T-helper 2 cell treated with Interferon-gamma antibody and Interleukin-4, amounts not matched to agents 5 μg/mL and 100 μg/mL, for 36 hours (primary cell): ENCODE measurements at regions not wholly inside any gene's neighbourhood (a gene's known extent, or its start where the extent isn't known, plus 50 kb on each side); places are given as distances from the start of the nearest gene placed in this dataset.
"Not testable (repeated sequence)": the region's sequence is repeated elsewhere in the genome, so short reads cannot be mapped to it uniquely, and the experiment has no call there.

ENCODE experiments used
- DNase-seq: peaks from one replicate; pipeline ENCODE4 v3.0.0; 2021; ENCODE audit warnings: low spot score
- H3K27ac Mint-ChIP-seq: one replicate; pipeline ENCODE4 v1.8.0; 2021; ENCODE audit warnings: mild to moderate bottlenecking, mixed read lengths
- H3K27me3 Mint-ChIP-seq: one replicate; pipeline ENCODE4 v1.8.0; 2021; ENCODE audit warnings: low read depth, mixed read lengths
- H3K36me3 Mint-ChIP-seq: one replicate; pipeline ENCODE4 v1.8.0; 2021; ENCODE audit warnings: low read depth, mixed read lengths
- H3K4me1 Mint-ChIP-seq: one replicate; pipeline ENCODE4 v1.8.0; 2021; ENCODE audit warnings: low read depth, mixed read lengths
- H3K4me3 Mint-ChIP-seq: one replicate; pipeline ENCODE4 v1.8.0; 2022; ENCODE audit warnings: mild to moderate bottlenecking, moderate library complexity, mixed read lengths
- H3K9me3 Mint-ChIP-seq: one replicate; pipeline ENCODE4 v1.8.0; 2021; ENCODE audit warnings: mixed read lengths

GRCh38 chr18:51559902-51560287 lies 362.4 kb upstream of the MEX3C start:
- no peaks in the 10 kb centered on the region for H3K36me3 Mint-ChIP-seq
- DNase-seq, result no peak
- H3K27me3 Mint-ChIP-seq, result no peaks in the 10 kb centered on the region
- H3K9me3 Mint-ChIP-seq, result no peaks in the 10 kb centered on the region
- no peak overlapping the region for H3K27ac Mint-ChIP-seq
- H3K4me3 Mint-ChIP-seq, result no peak overlapping the region
- H3K4me1 Mint-ChIP-seq, result no peaks in the 10 kb centered on the region

DNA sequence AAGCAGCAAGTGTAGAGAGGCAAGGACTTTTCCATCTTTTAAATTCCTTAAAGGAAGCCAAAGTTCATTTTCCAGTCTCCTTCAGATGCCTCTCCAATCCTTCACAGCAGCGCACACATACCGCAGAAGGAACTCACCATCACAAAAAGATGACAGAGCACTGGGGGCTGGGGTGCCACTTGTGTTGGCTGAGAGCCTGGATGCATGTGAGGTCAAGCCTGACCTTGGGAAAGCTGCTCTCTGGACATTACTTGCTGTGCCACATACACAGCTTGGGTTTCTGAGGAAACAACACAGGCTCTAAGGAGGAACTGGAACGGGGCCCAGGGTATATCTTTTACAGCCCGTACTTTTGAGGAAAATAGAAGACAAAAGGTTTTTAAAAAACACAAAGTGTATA lies 364.3 kb upstream of the MEX3C start:
- Mint-ChIP-seq H3K36me3 (no peaks in the 10 kb centered on the region), H3K4me3 (no peak overlapping the region), H3K27ac (no peak overlapping the region), H3K27me3 (no peaks in the 10 kb centered on the region), H3K4me1 (no peaks in the 10 kb centered on the region), H3K9me3 (no peaks in the 10 kb centered on the region)
- no peak for DNase-seq

DNA sequence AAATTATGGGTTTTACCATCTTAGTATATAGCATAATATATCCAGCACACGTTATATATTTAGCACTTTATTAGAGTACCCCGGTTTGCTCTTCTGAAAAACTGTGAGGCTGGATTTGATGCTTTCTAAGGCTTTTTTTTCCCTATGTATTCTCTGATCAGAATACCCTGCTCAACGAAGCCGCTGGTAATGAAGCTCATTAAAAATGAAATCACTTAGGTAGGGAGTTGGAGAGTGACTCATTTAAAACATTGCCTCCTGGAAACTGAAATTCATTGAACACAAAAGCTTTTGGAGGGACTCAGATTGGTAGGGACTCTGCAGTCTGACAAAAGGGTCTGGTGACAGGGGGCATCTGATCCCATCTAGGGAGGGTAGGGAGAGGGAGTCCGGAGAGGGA lies 365.4 kb upstream of the MEX3C start:
- no peak for DNase-seq
- Mint-ChIP-seq H3K4me1 (no peaks in the 10 kb centered on the region), H3K4me3 (no peak overlapping the region), H3K36me3 (no peaks in the 10 kb centered on the region), H3K9me3 (no peaks in the 10 kb centered on the region), H3K27me3 (no peaks in the 10 kb centered on the region), H3K27ac (no peak overlapping the region)

DNA sequence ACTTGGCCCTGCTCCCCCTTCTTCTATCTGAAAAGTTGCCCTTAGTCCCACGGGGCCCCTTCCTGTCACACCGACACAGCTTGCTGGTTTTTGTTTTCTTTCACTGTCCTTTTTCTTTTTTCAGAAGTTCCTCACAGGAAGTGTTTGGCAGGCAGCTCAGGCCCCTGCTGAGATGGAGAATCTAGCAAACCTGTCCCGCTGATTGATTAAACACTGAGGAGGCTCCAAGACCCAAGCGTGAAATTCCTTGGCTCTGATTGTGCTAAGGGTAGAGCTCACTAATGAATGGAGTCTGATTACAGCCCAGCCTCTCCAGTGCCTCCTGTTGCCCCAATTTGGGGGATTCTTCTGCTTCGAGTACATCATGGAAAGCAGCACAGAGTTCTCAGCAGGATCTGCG lies 365.9 kb upstream of the MEX3C start:
- DNase-seq, result no peak
- H3K27me3 Mint-ChIP-seq, result peaks cover 2% of the 10 kb centered on the region
- H3K4me3 Mint-ChIP-seq, result no peak overlapping the region
- H3K4me1 Mint-ChIP-seq, result no peaks in the 10 kb centered on the region
- no peak overlapping the region for H3K27ac Mint-ChIP-seq
- H3K36me3 Mint-ChIP-seq, result no peaks in the 10 kb centered on the region
- no peaks in the 10 kb centered on the region for H3K9me3 Mint-ChIP-seq

DNA sequence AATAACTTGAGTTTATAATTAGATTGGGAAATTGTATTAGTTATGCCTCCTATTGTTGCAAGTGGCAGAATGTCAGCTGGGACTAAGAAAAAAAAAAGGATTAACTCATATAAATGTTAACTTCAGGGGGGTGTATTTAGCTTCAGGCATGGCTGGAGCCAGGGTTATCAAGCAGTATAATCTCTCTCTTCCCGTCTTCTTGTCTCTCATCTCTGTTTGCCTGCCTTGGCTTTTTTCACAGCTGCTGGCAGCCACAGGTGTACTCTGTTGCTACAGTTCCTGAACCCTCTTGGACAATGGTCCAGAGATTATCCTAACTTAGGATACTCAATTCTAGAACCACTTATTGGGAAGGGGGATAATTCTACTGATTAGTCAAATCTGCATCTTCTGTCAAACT lies 370.7 kb upstream of the MEX3C start:
- Mint-ChIP-seq H3K27ac (no peak overlapping the region), H3K9me3 (no peaks in the 10 kb centered on the region), H3K36me3 (no peaks in the 10 kb centered on the region), H3K4me1 (no peaks in the 10 kb centered on the region), H3K4me3 (no peak overlapping the region), H3K27me3 (peaks cover 2% of the 10 kb centered on the region)
- no peak for DNase-seq

GRCh38 chr18:51569153-51569552 lies 371.7 kb upstream of the MEX3C start:
- no peaks in the 10 kb centered on the region for H3K4me1 Mint-ChIP-seq
- no peak for DNase-seq

DNA sequence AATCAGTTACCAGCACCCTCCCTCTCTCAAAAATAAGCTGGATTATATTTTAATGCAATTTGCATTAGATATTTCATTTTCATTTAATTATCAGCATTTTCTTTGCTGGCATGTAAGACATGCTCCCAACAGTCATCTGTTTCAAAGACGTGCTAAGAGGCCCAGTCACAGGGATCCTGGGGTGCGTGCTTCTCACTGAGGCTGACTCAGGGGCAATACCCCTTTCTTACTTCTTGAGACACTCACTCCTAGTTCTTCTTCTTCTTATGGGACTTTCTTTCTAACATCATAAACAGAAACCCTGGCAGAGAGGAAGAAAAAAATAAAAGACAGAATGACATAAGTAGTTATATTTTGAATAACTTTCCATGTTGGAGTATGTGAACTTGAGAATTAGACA lies 372.1 kb upstream of the MEX3C start:
- peaks cover 2% of the 10 kb centered on the region for H3K27me3 Mint-ChIP-seq
- H3K36me3 Mint-ChIP-seq, result no peaks in the 10 kb centered on the region
- H3K4me1 Mint-ChIP-seq, result no peaks in the 10 kb centered on the region
- no peak overlapping the region for H3K4me3 Mint-ChIP-seq
- peaks cover 3% of the 10 kb centered on the region for H3K9me3 Mint-ChIP-seq
- no peak overlapping the region for H3K27ac Mint-ChIP-seq
- no peak for DNase-seq

More at GRCh38 chr18:51569153-51569552, 371.7 kb upstream of the MEX3C start:
- peaks cover 2% of the 10 kb centered on the region for H3K9me3 Mint-ChIP-seq
- no peak overlapping the region for H3K4me3 Mint-ChIP-seq
- H3K27ac Mint-ChIP-seq, result no peak overlapping the region
- no peaks in the 10 kb centered on the region for H3K36me3 Mint-ChIP-seq
- H3K27me3 Mint-ChIP-seq, result peaks cover 2% of the 10 kb centered on the region

GRCh38 chr18:51570071-51570470 lies 372.6 kb upstream of the MEX3C start:
- not testable (repeated sequence) for H3K9me3 Mint-ChIP-seq, H3K36me3 Mint-ChIP-seq, H3K27ac Mint-ChIP-seq, DNase-seq, H3K4me1 Mint-ChIP-seq, H3K27me3 Mint-ChIP-seq, H3K4me3 Mint-ChIP-seq

DNA sequence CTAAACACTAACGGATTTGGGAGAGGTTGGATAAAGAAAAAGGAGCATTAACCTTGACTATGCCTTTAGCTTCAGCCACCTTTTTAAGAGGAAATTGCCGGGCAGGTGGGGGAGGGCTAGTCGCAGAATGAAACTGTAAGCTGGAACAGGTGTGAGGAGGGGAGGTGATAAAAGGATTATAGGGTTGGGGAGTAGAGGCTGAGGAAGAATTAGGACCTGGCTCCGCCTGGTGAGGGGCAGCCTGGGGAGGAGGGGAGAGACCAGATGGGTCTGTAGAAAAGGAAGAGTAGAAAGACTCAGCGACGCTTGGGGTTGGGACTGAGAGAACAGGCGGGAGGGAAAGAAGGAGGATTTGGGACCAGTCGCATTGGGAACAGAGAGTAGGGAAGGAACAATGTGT lies 376.4 kb upstream of the MEX3C start:
- H3K4me1 Mint-ChIP-seq, H3K36me3 Mint-ChIP-seq, DNase-seq, H3K27me3 Mint-ChIP-seq, H3K27ac Mint-ChIP-seq, H3K9me3 Mint-ChIP-seq, H3K4me3 Mint-ChIP-seq: not testable (repeated sequence)

DNA sequence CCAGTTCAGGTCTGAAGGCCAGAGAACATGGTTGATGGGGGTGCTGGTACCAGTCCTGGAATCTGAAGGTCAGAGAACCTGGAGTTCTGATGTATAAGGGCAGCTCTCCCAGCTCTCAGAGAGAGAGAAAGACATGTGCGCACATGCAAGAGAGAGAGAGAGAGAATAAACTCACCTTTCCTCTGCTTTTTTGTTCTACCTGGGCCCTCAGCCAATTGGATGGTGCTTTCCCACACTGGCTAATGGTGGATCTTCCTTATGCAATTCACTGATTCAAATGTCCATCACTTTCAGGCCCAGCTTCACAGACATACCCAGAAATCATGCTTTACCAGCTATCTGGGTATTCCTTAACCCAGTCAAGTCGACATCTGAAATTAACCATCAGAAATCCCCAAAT lies 377.7 kb upstream of the MEX3C start:
- DNase-seq, result no peak
- Mint-ChIP-seq H3K27ac (no peak overlapping the region), H3K4me1 (no peaks in the 10 kb centered on the region), H3K36me3 (no peaks in the 10 kb centered on the region), H3K9me3 (peaks cover 3% of the 10 kb centered on the region), H3K27me3 (no peaks in the 10 kb centered on the region), H3K4me3 (no peak overlapping the region)

- Mint-ChIP-seq H3K4me3 (no peak overlapping the region), H3K27ac (no peak overlapping the region), H3K36me3 (no peaks in the 10 kb centered on the region)
Measured at GRCh38 chr18:51578406-51578980, 381.0 kb upstream of the MEX3C start.

DNA sequence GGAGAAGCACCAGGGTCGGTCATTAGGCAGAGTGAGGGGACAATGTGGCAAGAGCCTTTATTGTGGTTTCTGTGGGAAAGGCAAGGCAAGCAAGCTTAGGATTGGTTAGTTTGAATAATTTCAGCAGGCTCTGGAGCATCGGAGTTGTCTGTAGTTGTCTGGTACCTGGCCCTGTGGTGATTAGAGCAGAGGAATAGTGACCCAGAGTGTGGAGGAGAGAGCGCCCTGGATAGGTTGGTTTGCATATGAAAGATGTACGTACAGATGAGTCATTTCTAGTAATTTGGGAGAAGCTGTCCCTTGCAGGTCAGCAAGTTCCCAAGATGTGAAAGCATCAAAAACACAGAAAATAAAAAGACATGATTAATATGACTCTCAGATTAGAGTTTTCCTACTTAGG lies 383.1 kb upstream of the MEX3C start:
- H3K4me3 Mint-ChIP-seq, result no peak overlapping the region
- no peak for DNase-seq
- H3K27ac Mint-ChIP-seq, result no peak overlapping the region
- no peaks in the 10 kb centered on the region for H3K36me3 Mint-ChIP-seq
- no peaks in the 10 kb centered on the region for H3K9me3 Mint-ChIP-seq
- H3K27me3 Mint-ChIP-seq, result no peaks in the 10 kb centered on the region
- H3K4me1 Mint-ChIP-seq, result no peaks in the 10 kb centered on the region

More at GRCh38 chr18:51578406-51578980, 381.0 kb upstream of the MEX3C start:
- no peak for DNase-seq
- peaks cover 3% of the 10 kb centered on the region for H3K9me3 Mint-ChIP-seq
- no peaks in the 10 kb centered on the region for H3K27me3 Mint-ChIP-seq
- H3K4me1 Mint-ChIP-seq, result no peaks in the 10 kb centered on the region

DNA sequence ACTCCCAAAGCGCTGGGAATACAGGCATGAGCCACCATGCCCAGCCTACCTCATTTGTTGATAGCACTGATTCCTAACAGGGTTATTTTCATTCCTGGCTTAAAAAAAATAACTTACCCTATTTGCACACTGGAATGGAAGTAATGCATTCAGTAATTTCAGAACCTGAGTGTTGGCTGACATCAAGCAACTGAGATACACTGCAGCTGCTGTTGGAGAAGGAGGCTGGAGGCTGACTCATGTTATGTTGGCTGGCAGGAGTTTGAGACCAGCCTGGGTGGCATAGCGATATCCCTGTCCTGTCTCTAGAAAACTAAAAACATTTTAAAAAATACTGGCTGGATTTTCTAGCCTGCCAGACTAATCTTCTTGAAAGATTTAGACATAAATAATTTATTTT lies 385.1 kb upstream of the MEX3C start:
- Mint-ChIP-seq H3K9me3 (no peaks in the 10 kb centered on the region), H3K36me3 (no peaks in the 10 kb centered on the region), H3K4me3 (no peak overlapping the region), H3K4me1 (no peaks in the 10 kb centered on the region), H3K27ac (no peak overlapping the region), H3K27me3 (no peaks in the 10 kb centered on the region)
- DNase-seq, result no peak

DNA sequence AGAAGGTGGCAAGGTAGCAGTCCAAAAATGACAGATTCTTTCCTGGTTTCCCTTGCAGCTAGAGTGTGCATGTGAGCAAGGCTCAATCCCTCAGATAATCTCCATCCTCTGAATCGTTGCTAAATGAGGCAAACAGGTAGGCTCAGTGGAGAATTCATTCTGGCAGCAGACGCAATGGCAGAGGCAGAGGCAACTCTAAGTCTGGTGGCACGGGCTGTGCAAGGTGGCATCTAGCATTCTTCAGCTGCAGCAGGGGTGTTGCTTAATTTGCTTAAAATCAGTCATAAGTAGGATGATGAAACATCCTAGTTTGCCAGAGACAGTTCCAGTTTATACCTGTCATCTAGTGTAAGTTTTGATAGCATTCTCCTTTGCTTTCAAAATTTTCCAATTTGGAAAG lies 391.1 kb upstream of the MEX3C start:
- Mint-ChIP-seq H3K4me1 (no peaks in the 10 kb centered on the region), H3K4me3 (no peak overlapping the region), H3K9me3 (no peaks in the 10 kb centered on the region), H3K27ac (no peak overlapping the region), H3K27me3 (no peaks in the 10 kb centered on the region), H3K36me3 (no peaks in the 10 kb centered on the region)
- DNase-seq, result no peak

DNA sequence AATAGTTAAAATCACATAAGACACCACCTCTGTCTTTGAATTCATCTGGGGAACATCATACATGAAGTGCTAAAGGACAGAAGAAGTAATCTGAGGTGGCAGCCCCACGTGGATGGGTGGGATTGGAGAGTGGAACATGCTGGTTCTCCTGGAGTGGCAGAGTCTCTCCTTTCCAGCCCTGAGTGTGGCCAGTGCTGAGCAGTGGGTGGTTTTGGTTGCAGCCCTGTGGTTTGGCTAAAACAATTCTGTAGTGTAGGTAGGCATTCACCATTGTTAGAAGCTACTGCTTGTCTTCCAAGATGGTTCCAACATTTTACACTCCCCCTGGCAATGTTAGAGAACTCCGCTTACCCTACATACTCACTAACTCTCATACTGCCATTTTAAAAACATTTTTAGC lies 396.4 kb upstream of the MEX3C start:
- no peak overlapping the region for H3K4me3 Mint-ChIP-seq
- H3K36me3 Mint-ChIP-seq, result no peaks in the 10 kb centered on the region
- H3K9me3 Mint-ChIP-seq, result peaks cover 3% of the 10 kb centered on the region
- H3K27me3 Mint-ChIP-seq, result no peaks in the 10 kb centered on the region
- DNase-seq, result no peak
- no peak overlapping the region for H3K27ac Mint-ChIP-seq
- H3K4me1 Mint-ChIP-seq, result no peaks in the 10 kb centered on the region
